ENCODE measurements at regions not wholly inside any gene's neighbourhood (a gene's known extent, or its start where the extent isn't known, plus 50 kb on each side); places are given as distances from the start of the nearest gene placed in this dataset.
"Not testable (repeated sequence)": the region's sequence is repeated elsewhere in the genome, so short reads cannot be mapped to it uniquely, and the experiment has no call there.

- not testable (repeated sequence) for TF ChIP-seq CTCF (conservative IDR thresholded peaks at IDR 0.05; ENCODE audit: low read depth, low read length); EZH2 (IDR thresholded peaks at IDR 0.05; ENCODE audit: borderline replicate concordance, low read depth, low read length, poor library complexity, severe bottlenecking)
Observed at GRCh38 chr17:30682280-30682679, 142.2 kb downstream of the CRLF3 start.

All from A673 (cell line).